DOHH2 (cell line): ENCODE measurements at regions not wholly inside any gene's neighbourhood (a gene's known extent, or its start where the extent isn't known, plus 50 kb on each side); places are given as distances from the start of the nearest gene placed in this dataset.

Experiments
- CTCF ChIP-seq: fragments of 200-600 bp; sonication (generic); IDR thresholded peaks from one replicate; pipeline ENCODE4 v1.5.1; 2014; ENCODE audit warnings: antibody characterized with exemption, mild to moderate bottlenecking, low read depth, low read length; ENCODE audit not compliant: poor library complexity, severe bottlenecking
- EZH2phosphoT487 ChIP-seq: fragments of 200-600 bp; sonication (generic); IDR thresholded peaks from 2 replicates; pipeline ENCODE4 v1.6.1; 2017; ENCODE audit warnings: borderline replicate concordance, mild to moderate bottlenecking, antibody characterized with exemption, low read length, moderate library complexity, mixed read lengths

- TF ChIP-seq CTCF (no peak), EZH2phosphoT487 (no peak)
Measured at GRCh38 chr4:1500231-1500965, 94.2 kb upstream of the NKX1-1 start.
